ENCODE measurements at regions not wholly inside any gene's neighbourhood (a gene's known extent, or its start where the extent isn't known, plus 50 kb on each side); places are given as distances from the start of the nearest gene placed in this dataset.

- intact Hi-C loops (cut with micrococcal nuclease): no loop called here
Observed at GRCh38 chr16:31705371-31705770, 168.2 kb upstream of the ZNF267 start.

GRCh38 chr16:31706318-31706717 is 167.3 kb upstream of the ZNF267 start:
- no peak for DNase-seq (ENCODE audit: low spot score)
- Mint-ChIP-seq H3K36me3 (ENCODE audit: low read depth) (peaks cover 76% of the 10 kb centered on the region), H3K4me3 (ENCODE audit: low read depth) (no peak overlapping the region), H3K27ac (no peak overlapping the region), H3K27me3 (ENCODE audit: low read depth) (no peaks in the 10 kb centered on the region), H3K9me3 (no peaks in the 10 kb centered on the region), H3K4me1 (ENCODE audit: low read depth) (peaks cover 18% of the 10 kb centered on the region)
- intact Hi-C loops (cut with micrococcal nuclease): no loop called here

More at GRCh38 chr16:31705371-31705770, 168.2 kb upstream of the ZNF267 start:
- no peak for DNase-seq (ENCODE audit: low spot score)
- Mint-ChIP-seq H3K4me3 (ENCODE audit: low read depth) (no peak overlapping the region), H3K27ac (no peak overlapping the region), H3K9me3 (no peaks in the 10 kb centered on the region), H3K4me1 (ENCODE audit: low read depth) (peaks cover 23% of the 10 kb centered on the region), H3K27me3 (ENCODE audit: low read depth) (no peaks in the 10 kb centered on the region), H3K36me3 (ENCODE audit: low read depth) (peaks cover 81% of the 10 kb centered on the region)

- no peak overlapping the region for H3K27ac Mint-ChIP-seq
- intact Hi-C loops (cut with micrococcal nuclease): no loop called here
Observed at GRCh38 chr16:31706925-31707324, 166.7 kb upstream of the ZNF267 start.

GRCh38 chr16:31707743-31708335 is 165.8 kb upstream of the ZNF267 start:
- intact Hi-C loops (cut with micrococcal nuclease): no loop called here
- Mint-ChIP-seq H3K27ac (no peak overlapping the region), H3K36me3 (ENCODE audit: low read depth) (peaks cover 62% of the 10 kb centered on the region), H3K27me3 (ENCODE audit: low read depth) (no peaks in the 10 kb centered on the region), H3K9me3 (no peaks in the 10 kb centered on the region), H3K4me3 (ENCODE audit: low read depth) (no peak overlapping the region), H3K4me1 (ENCODE audit: low read depth) (peaks cover 12% of the 10 kb centered on the region)
- no peak for DNase-seq (ENCODE audit: low spot score)

More at GRCh38 chr16:31706925-31707324, 166.7 kb upstream of the ZNF267 start:
- no peak overlapping the region for H3K4me3 Mint-ChIP-seq (ENCODE audit: low read depth)
- H3K9me3 Mint-ChIP-seq: no peaks in the 10 kb centered on the region
- no peaks in the 10 kb centered on the region for H3K27me3 Mint-ChIP-seq (ENCODE audit: low read depth)
- DNase-seq (ENCODE audit: low spot score): no peak
- H3K36me3 Mint-ChIP-seq (ENCODE audit: low read depth): peaks cover 71% of the 10 kb centered on the region
- H3K4me1 Mint-ChIP-seq (ENCODE audit: low read depth): peaks cover 12% of the 10 kb centered on the region

GRCh38 chr16:31708348-31708747 is 165.3 kb upstream of the ZNF267 start:
- no peak overlapping the region for H3K4me3 Mint-ChIP-seq (ENCODE audit: low read depth)
- no peaks in the 10 kb centered on the region for H3K27me3 Mint-ChIP-seq (ENCODE audit: low read depth)
- intact Hi-C loops (cut with micrococcal nuclease): no loop called here
- H3K36me3 Mint-ChIP-seq (ENCODE audit: low read depth): peaks cover 58% of the 10 kb centered on the region
- peaks cover 13% of the 10 kb centered on the region for H3K4me1 Mint-ChIP-seq (ENCODE audit: low read depth)
- H3K9me3 Mint-ChIP-seq: no peaks in the 10 kb centered on the region
- no peak overlapping the region for H3K27ac Mint-ChIP-seq
- DNase-seq (ENCODE audit: low spot score): no peak

- no peaks in the 10 kb centered on the region for H3K9me3 Mint-ChIP-seq
Observed at GRCh38 chr16:31709181-31709580, 164.4 kb upstream of the ZNF267 start.

GRCh38 chr16:31710134-31710533 is 163.5 kb upstream of the ZNF267 start:
- H3K4me1 Mint-ChIP-seq (ENCODE audit: low read depth): peaks cover 26% of the 10 kb centered on the region
- no peak overlapping the region for H3K27ac Mint-ChIP-seq
- peaks cover 53% of the 10 kb centered on the region for H3K36me3 Mint-ChIP-seq (ENCODE audit: low read depth)
- DNase-seq (ENCODE audit: low spot score): no peak
- intact Hi-C loops (cut with micrococcal nuclease): no loop called here
- no peaks in the 10 kb centered on the region for H3K27me3 Mint-ChIP-seq (ENCODE audit: low read depth)
- H3K9me3 Mint-ChIP-seq: no peaks in the 10 kb centered on the region
- no peak overlapping the region for H3K4me3 Mint-ChIP-seq (ENCODE audit: low read depth)

More at GRCh38 chr16:31709181-31709580, 164.4 kb upstream of the ZNF267 start:
- H3K27ac Mint-ChIP-seq: no peak overlapping the region
- peaks cover 52% of the 10 kb centered on the region for H3K36me3 Mint-ChIP-seq (ENCODE audit: low read depth)
- H3K4me1 Mint-ChIP-seq (ENCODE audit: low read depth): peaks cover 16% of the 10 kb centered on the region
- H3K27me3 Mint-ChIP-seq (ENCODE audit: low read depth): no peaks in the 10 kb centered on the region
- intact Hi-C loops (cut with micrococcal nuclease): no loop called here
- DNase-seq (ENCODE audit: low spot score): no peak
- H3K4me3 Mint-ChIP-seq (ENCODE audit: low read depth): no peak overlapping the region

GRCh38 chr16:31710880-31711279 is 162.7 kb upstream of the ZNF267 start:
- Mint-ChIP-seq H3K4me1 (ENCODE audit: low read depth) (peaks cover 33% of the 10 kb centered on the region), H3K27me3 (ENCODE audit: low read depth) (no peaks in the 10 kb centered on the region), H3K27ac (no peak overlapping the region), H3K36me3 (ENCODE audit: low read depth) (peaks cover 56% of the 10 kb centered on the region), H3K4me3 (ENCODE audit: low read depth) (no peak overlapping the region), H3K9me3 (no peaks in the 10 kb centered on the region)
- no peak for DNase-seq (ENCODE audit: low spot score)
- intact Hi-C loops (cut with micrococcal nuclease): no loop called here

GRCh38 chr16:31711344-31711845 is 162.2 kb upstream of the ZNF267 start:
- DNase-seq (ENCODE audit: low spot score): no peak
- Mint-ChIP-seq H3K36me3 (ENCODE audit: low read depth) (peaks cover 57% of the 10 kb centered on the region), H3K9me3 (peaks cover 2% of the 10 kb centered on the region), H3K27ac (no peak overlapping the region), H3K4me1 (ENCODE audit: low read depth) (peaks cover 34% of the 10 kb centered on the region), H3K27me3 (ENCODE audit: low read depth) (no peaks in the 10 kb centered on the region), H3K4me3 (ENCODE audit: low read depth) (no peak overlapping the region)
- intact Hi-C loops (cut with micrococcal nuclease): no loop called here

- no peak for DNase-seq (ENCODE audit: low spot score)
- Mint-ChIP-seq H3K27me3 (ENCODE audit: low read depth) (no peaks in the 10 kb centered on the region), H3K36me3 (ENCODE audit: low read depth) (peaks cover 57% of the 10 kb centered on the region), H3K9me3 (peaks cover 7% of the 10 kb centered on the region), H3K27ac (no peak overlapping the region), H3K4me1 (ENCODE audit: low read depth) (peaks cover 34% of the 10 kb centered on the region), H3K4me3 (ENCODE audit: low read depth) (peak overlapping the region; percentile 23)
- intact Hi-C loops (cut with micrococcal nuclease): loop anchor here (2.0 kb wide), 2 partner anchors 157 to 253 kb away; partner anchors contain the start of gene ARMC5
Observed at GRCh38 chr16:31712064-31712540, 161.5 kb upstream of the ZNF267 start.

GRCh38 chr16:31713071-31713944 is 160.3 kb upstream of the ZNF267 start:
- Mint-ChIP-seq H3K27ac (peak overlapping the region; percentile 99), H3K36me3 (ENCODE audit: low read depth) (peaks cover 57% of the 10 kb centered on the region), H3K4me1 (ENCODE audit: low read depth) (peaks cover 31% of the 10 kb centered on the region), H3K9me3 (peaks cover 18% of the 10 kb centered on the region), H3K27me3 (ENCODE audit: low read depth) (no peaks in the 10 kb centered on the region), H3K4me3 (ENCODE audit: low read depth) (peak overlapping the region; percentile 98)
- DNase-seq (ENCODE audit: low spot score): peak; percentile 87
- intact Hi-C loops (cut with micrococcal nuclease): loop anchor here (1.0 to 2.0 kb wide), 5 partner anchors 13 to 255 kb away; partner anchors contain the start of genes ARMC5 and RUSF1

- H3K4me1 Mint-ChIP-seq (ENCODE audit: low read depth): peaks cover 30% of the 10 kb centered on the region
- DNase-seq (ENCODE audit: low spot score): no peak
Observed at GRCh38 chr16:31713945-31714902, 159.4 kb upstream of the ZNF267 start.

More at GRCh38 chr16:31713945-31714902, 159.4 kb upstream of the ZNF267 start:
- Mint-ChIP-seq H3K36me3 (ENCODE audit: low read depth) (peaks cover 61% of the 10 kb centered on the region), H3K4me3 (ENCODE audit: low read depth) (peak overlapping the region; percentile 98), H3K27ac (peak overlapping the region; percentile 42), H3K27me3 (ENCODE audit: low read depth) (no peaks in the 10 kb centered on the region), H3K9me3 (peaks cover 23% of the 10 kb centered on the region)
- intact Hi-C loops (cut with micrococcal nuclease): loop anchor here (1.0 to 2.0 kb wide), 5 partner anchors 14 to 255 kb away; partner anchors contain the start of genes ARMC5 and RUSF1
